HCT116 (cell line): ENCODE measurements at regions not wholly inside any gene's neighbourhood (a gene's known extent, or its start where the extent isn't known, plus 50 kb on each side); places are given as distances from the start of the nearest gene placed in this dataset.

Experiments used
- ATAC-seq: fragments of 200-7000 bp; cut with Tn5 transposase; 2 replicates; pipeline ENCODE4 v1.9.1; 2020; ENCODE audit warnings: mild to moderate bottlenecking, moderate library complexity
- BruUV-seq: library from RNA; stranded (reverse); fragments of 400-500 nt; replicated peaks from 2 replicates; lab custom pipeline; 2021; lab: Mats Ljungman, UMichigan
- CTCF ChIA-PET: fragments of 300-600 bp; sonication (Branson Sonifier 250); formaldehyde crosslinking; loops from one replicate; lab custom pipeline; 2021; ENCODE audit warnings: antibody characterized with exemption; lab: Charles Lee
- POLR2A ChIA-PET: fragments of 300-600, 350-600 bp; sonication (Branson Sonifier 250); formaldehyde crosslinking; loops from one replicate; lab custom pipeline; 2021; ENCODE audit warnings: antibody characterized with exemption; lab: Charles Lee
- RAD21 ChIA-PET, 2 experiments: fragments of 300-600 bp; sonication (Branson Sonifier 250); formaldehyde crosslinking; loops; one replicate each; lab custom pipeline; 2023; ENCODE audit warnings: low total read pairs in 2 of 2; ENCODE audit not compliant: uncharacterized antibody in 2 of 2, unreplicated experiment in 2 of 2, low non-redundant PET in 1 of 2; lab: Charles Lee
- DNase-seq: peaks from one replicate; pipeline ENCODE4 v3.0.0-alpha.2; 2010; ENCODE audit warnings: low read depth, low spot score
- H2AFZ ChIP-seq: fragments of 200-600 bp; shearing (Covaris generic), sonication (generic); 2 replicates; pipeline ENCODE4 v1.6.1; 2017; ENCODE audit warnings: low read depth, mixed run types, mixed read lengths, antibody characterized with exemption, low read length; ENCODE audit not compliant: poor library complexity, severe bottlenecking
- H3K27ac ChIP-seq: 2 replicates; pipeline ENCODE4 v1.5.1; 2012; ENCODE audit warnings: low read depth, low read length
- H3K27me3 ChIP-seq: fragments of 200-600 bp; sonication (generic); 2 replicates; pipeline ENCODE4 v1.6.1; 2016; ENCODE audit warnings: mixed run types, low read length, mixed read lengths; ENCODE audit not compliant: insufficient read depth
- H3K36me3 ChIP-seq, 2 experiments: fragments of 200-500 bp in 1 of 2; fragments of 200-600 bp in 1 of 2; sonication (Bioruptor generic) in 1 of 2; sonication (generic) in 1 of 2; 2 replicates each; pipeline versions ENCODE4 v1.5.1 to v1.6.1; 2014 to 2016; ENCODE audit warnings: low read length in 2 of 2, inconsistent platforms in 1 of 2, mixed read lengths in 1 of 2, mixed run types in 1 of 2; ENCODE audit not compliant: insufficient read depth in 2 of 2, control insufficient read depth in 1 of 2
- H3K4me1 ChIP-seq, 2 experiments: fragments of 200-600 bp in 1 of 2; sonication (generic) in 1 of 2; 2 replicates each; pipeline versions ENCODE4 v1.5.1 to v1.6.1; 2012 to 2017; ENCODE audit warnings: low read length in 2 of 2, inconsistent platforms in 1 of 2, mild to moderate bottlenecking in 1 of 2, mixed read lengths in 1 of 2, mixed run types in 1 of 2, moderate library complexity in 1 of 2; ENCODE audit not compliant: insufficient read depth in 2 of 2, control insufficient read depth in 1 of 2
- H3K4me2 ChIP-seq: fragments of 200-600 bp; sonication (generic); 2 replicates; pipeline ENCODE4 v1.6.1; 2017; ENCODE audit warnings: mixed run types, low read length, mixed read lengths
- H3K4me3 ChIP-seq, 2 experiments: fragments of 200-600 bp in 1 of 2; sonication (generic) in 1 of 2; replicated peaks in 1 of 2; 2 replicates each; pipeline ENCODE4 v1.5.1; 2011 to 2016; ENCODE audit warnings: low read length in 2 of 2, control low read depth in 1 of 2, low read depth in 1 of 2, mild to moderate bottlenecking in 1 of 2, mixed read lengths in 1 of 2, mixed run types in 1 of 2
- H3K79me2 ChIP-seq: fragments of 200-600 bp; sonication (generic); 2 replicates; pipeline ENCODE4 v1.6.1; 2017; ENCODE audit warnings: mild to moderate bottlenecking, mixed run types, low read length, moderate library complexity, mixed read lengths; ENCODE audit not compliant: insufficient read depth
- H3K9ac ChIP-seq: fragments of 200-600 bp; sonication (generic); 2 replicates; pipeline ENCODE4 v1.6.1; 2016; ENCODE audit warnings: low read length, mixed read lengths
- H3K9me2 ChIP-seq: fragments of 200-600 bp; sonication (generic), shearing (Covaris generic); 2 replicates; pipeline ENCODE4 v1.6.1; 2017; ENCODE audit warnings: mixed run types, mild to moderate bottlenecking, moderate library complexity; ENCODE audit not compliant: insufficient read depth
- H3K9me3 ChIP-seq, 2 experiments: fragments of 200-500 bp in 1 of 2; fragments of 200-600 bp in 1 of 2; sonication (Bioruptor generic) in 1 of 2; sonication (generic) in 1 of 2; 2 replicates each; pipeline ENCODE4 v1.6.1; 2014 to 2017; ENCODE audit warnings: low read length in 2 of 2, mixed read lengths in 2 of 2, inconsistent platforms in 1 of 2, low read depth in 1 of 2, mild to moderate bottlenecking in 1 of 2, mixed run types in 1 of 2, moderate library complexity in 1 of 2; ENCODE audit not compliant: control insufficient read depth in 1 of 2, insufficient read depth in 1 of 2
- H4K20me1 ChIP-seq: fragments of 200-600 bp; sonication (generic), shearing (Covaris generic); 2 replicates; pipeline ENCODE4 v1.6.1; 2017; ENCODE audit warnings: mixed run types, mild to moderate bottlenecking, moderate library complexity; ENCODE audit not compliant: insufficient read depth
- CBX3 ChIP-seq: IDR thresholded peaks from 2 replicates; pipeline ENCODE4 v1.6.1; 2012; ENCODE audit warnings: low read depth
- CTCF ChIP-seq, 3 experiments: fragments of 200-600 bp in 1 of 3; sonication (generic) in 1 of 3; IDR thresholded peaks in 2 of 3; conservative IDR thresholded peaks in 1 of 3; 2 replicates each; pipeline ENCODE4 v1.5.1; 2012 to 2017; ENCODE audit warnings: low read depth in 2 of 3, low read length in 2 of 3, antibody characterized with exemption in 1 of 3, borderline replicate concordance in 1 of 3, control low read depth in 1 of 3, mild to moderate bottlenecking in 1 of 3, mixed read lengths in 1 of 3, mixed run types in 1 of 3, moderate library complexity in 1 of 3; ENCODE audit not compliant: insufficient read depth in 1 of 3
- EGR1 ChIP-seq: IDR thresholded peaks from 2 replicates; pipeline ENCODE4 v1.6.1; 2012; ENCODE audit warnings: low read depth
- ELF1 ChIP-seq: IDR thresholded peaks from 2 replicates; pipeline ENCODE4 v1.6.1; 2012; ENCODE audit warnings: low read depth, borderline replicate concordance
- EZH2phosphoT487 ChIP-seq: fragments of 200-600 bp; IDR thresholded peaks from 2 replicates; pipeline ENCODE4 v1.6.1; 2018; ENCODE audit warnings: antibody characterized with exemption, borderline replicate concordance
- FOSL1 ChIP-seq: IDR thresholded peaks from 2 replicates; pipeline ENCODE4 v1.6.1; 2012; ENCODE audit warnings: low read depth
- JUND ChIP-seq: IDR thresholded peaks from 2 replicates; pipeline ENCODE4 v1.6.1; 2012
- MAX ChIP-seq: IDR thresholded peaks from 2 replicates; pipeline ENCODE4 v1.6.1; 2012
- POLR2AphosphoS5 ChIP-seq: IDR thresholded peaks from 2 replicates; pipeline ENCODE4 v1.6.1; 2011; ENCODE audit warnings: mild to moderate bottlenecking, low read depth, low read length, moderate library complexity
- SIN3A ChIP-seq: IDR thresholded peaks from 2 replicates; pipeline ENCODE4 v1.6.1; 2012; ENCODE audit warnings: low read depth
- SP1 ChIP-seq: IDR thresholded peaks from 2 replicates; pipeline ENCODE4 v1.6.1; 2012; ENCODE audit warnings: low read depth
- SRF ChIP-seq: IDR thresholded peaks from 2 replicates; pipeline ENCODE4 v1.6.1; 2012; ENCODE audit warnings: low read depth
- TCF7L2 ChIP-seq: IDR thresholded peaks from 2 replicates; pipeline ENCODE4 v1.7.0; 2011; ENCODE audit warnings: borderline replicate concordance, inconsistent platforms; ENCODE audit not compliant: insufficient read depth, insufficient read length; ENCODE audit errors: extremely low read depth
- YY1 ChIP-seq: IDR thresholded peaks from 2 replicates; pipeline ENCODE4 v1.6.1; 2011; ENCODE audit warnings: low read length, low read depth, moderate library complexity, mild to moderate bottlenecking; ENCODE audit not compliant: insufficient replicate concordance; ENCODE audit errors: extremely low read depth
- ZNF274 ChIP-seq: fragments of 200-500 bp; sonication (Bioruptor generic); IDR thresholded peaks from 2 replicates; pipeline ENCODE4 v1.6.1; 2014; ENCODE audit warnings: mild to moderate bottlenecking, low read depth, low read length, inconsistent platforms
- intact Hi-C: fragments of 100-400 bp; cut with micrococcal nuclease; formaldehyde crosslinking; loops from 2 replicates; pipeline ENCODE4 v1.10.0; 2022
- TF ChIP-seq, protein P1 (sequence below): IDR thresholded peaks from 2 replicates; pipeline ENCODE4 v1.6.1; 2011; ENCODE audit warnings: mild to moderate bottlenecking, low read length, moderate library complexity; ENCODE audit not compliant: insufficient replicate concordance; ENCODE audit errors: extremely low read depth

DNA sequence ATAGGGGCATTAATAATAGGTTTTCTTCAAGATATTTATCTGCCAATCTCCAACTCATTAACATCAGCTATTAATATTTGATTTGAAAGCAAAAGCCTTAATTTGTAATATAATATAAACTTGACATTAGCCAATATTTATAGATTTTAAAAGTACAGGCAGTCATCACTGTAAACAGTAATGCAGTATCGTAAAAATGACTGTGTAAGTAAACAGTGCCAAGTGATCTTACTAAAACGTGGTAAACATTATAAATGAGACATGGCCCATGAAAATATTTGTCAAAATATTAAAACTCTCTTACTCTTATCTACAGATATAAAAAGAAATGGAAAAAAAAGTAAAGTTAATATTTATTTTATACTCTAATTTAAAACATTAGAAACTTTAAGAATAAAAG lies 101.6 kb upstream of the EPHA6 start:
- no TSS peak for BruUV-seq
- Histone ChIP-seq H3K4me3 (no peak overlapping the region), H2AFZ (no peak overlapping the region), H3K9me2 (no peaks in the 10 kb centered on the region), H3K4me1 (no peaks in the 10 kb centered on the region), H3K79me2 (no peaks in the 10 kb centered on the region)
- intact Hi-C loops: no loop called here
- TF ChIP-seq MAX (no peak), JUND (no peak), POLR2AphosphoS5 (no peak), SP1 (no peak), TCF7L2 (no peak), EZH2phosphoT487 (no peak), SRF (no peak), SIN3A (no peak)
- TF ChIP-seq, protein P1, sequence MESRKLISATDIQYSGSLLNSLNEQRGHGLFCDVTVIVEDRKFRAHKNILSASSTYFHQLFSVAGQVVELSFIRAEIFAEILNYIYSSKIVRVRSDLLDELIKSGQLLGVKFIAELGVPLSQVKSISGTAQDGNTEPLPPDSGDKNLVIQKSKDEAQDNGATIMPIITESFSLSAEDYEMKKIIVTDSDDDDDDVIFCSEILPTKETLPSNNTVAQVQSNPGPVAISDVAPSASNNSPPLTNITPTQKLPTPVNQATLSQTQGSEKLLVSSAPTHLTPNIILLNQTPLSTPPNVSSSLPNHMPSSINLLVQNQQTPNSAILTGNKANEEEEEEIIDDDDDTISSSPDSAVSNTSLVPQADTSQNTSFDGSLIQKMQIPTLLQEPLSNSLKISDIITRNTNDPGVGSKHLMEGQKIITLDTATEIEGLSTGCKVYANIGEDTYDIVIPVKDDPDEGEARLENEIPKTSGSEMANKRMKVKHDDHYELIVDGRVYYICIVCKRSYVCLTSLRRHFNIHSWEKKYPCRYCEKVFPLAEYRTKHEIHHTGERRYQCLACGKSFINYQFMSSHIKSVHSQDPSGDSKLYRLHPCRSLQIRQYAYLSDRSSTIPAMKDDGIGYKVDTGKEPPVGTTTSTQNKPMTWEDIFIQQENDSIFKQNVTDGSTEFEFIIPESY: no peak
- TF ChIP-seq, all 23 proteins: peak for 0
- Histone ChIP-seq H3K36me3 (no peaks in the 10 kb centered on the region), H3K27ac (no peak overlapping the region), H3K9ac (no peak overlapping the region), H4K20me1 (no peaks in the 10 kb centered on the region), H3K9me3 (peaks cover 0 to 17% of the 10 kb centered on the region in 2 experiments; a peak in 1 of 4 replicates), H3K4me2 (no peak overlapping the region), H3K27me3 (no peaks in the 10 kb centered on the region)
- POLR2A ChIA-PET: no interaction called here
- CTCF ChIA-PET: no interaction called here
- RAD21 ChIA-PET: no interaction called here
- no peak for ATAC-seq
- DNase-seq: no peak

- Histone ChIP-seq H3K9me3 (peaks cover 3 to 18% of the 10 kb centered on the region in 2 experiments; a peak in 3 of 4 replicates), H2AFZ (no peak overlapping the region), H4K20me1 (no peaks in the 10 kb centered on the region), H3K9me2 (no peaks in the 10 kb centered on the region), H3K79me2 (no peaks in the 10 kb centered on the region), H3K4me2 (no peak overlapping the region), H3K27me3 (no peaks in the 10 kb centered on the region), H3K36me3 (no peaks in the 10 kb centered on the region), H3K27ac (no peak overlapping the region), H3K4me1 (no peaks in the 10 kb centered on the region), H3K9ac (no peak overlapping the region), H3K4me3 (no peak overlapping the region)
- no TSS peak for BruUV-seq
- CTCF ChIA-PET: no interaction called here
- no peak for ATAC-seq
- intact Hi-C loops: no loop called here
- no peak for DNase-seq
- RAD21 ChIA-PET: no interaction called here
- POLR2A ChIA-PET: no interaction called here
- TF ChIP-seq SRF: no peak
- no peak for TF ChIP-seq FOSL1
- TF ChIP-seq YY1: no peak
- no peak for TF ChIP-seq ELF1
- TF ChIP-seq ZNF274: no peak
- TF ChIP-seq SP1: no peak
- no peak for TF ChIP-seq CBX3
- no peak for TF ChIP-seq CTCF (IDR thresholded peaks at IDR 0.05 in 2 of 3, conservative IDR thresholded peaks at IDR 0.05 in 1 of 3; ENCODE audit: borderline replicate concordance in 1 of 3, insufficient read depth in 1 of 3, low read depth in 2 of 3, low read length in 2 of 3)
- no peak for TF ChIP-seq MAX
- TF ChIP-seq EZH2phosphoT487: no peak
- no peak for TF ChIP-seq EGR1
These were observed 94.5 kb upstream of the EPHA6 start for GRCh38 chr3:96719921-96720320.
